ENCODE measurements at regions not wholly inside any gene's neighbourhood (a gene's known extent, or its start where the extent isn't known, plus 50 kb on each side); places are given as distances from the start of the nearest gene placed in this dataset.

DNA sequence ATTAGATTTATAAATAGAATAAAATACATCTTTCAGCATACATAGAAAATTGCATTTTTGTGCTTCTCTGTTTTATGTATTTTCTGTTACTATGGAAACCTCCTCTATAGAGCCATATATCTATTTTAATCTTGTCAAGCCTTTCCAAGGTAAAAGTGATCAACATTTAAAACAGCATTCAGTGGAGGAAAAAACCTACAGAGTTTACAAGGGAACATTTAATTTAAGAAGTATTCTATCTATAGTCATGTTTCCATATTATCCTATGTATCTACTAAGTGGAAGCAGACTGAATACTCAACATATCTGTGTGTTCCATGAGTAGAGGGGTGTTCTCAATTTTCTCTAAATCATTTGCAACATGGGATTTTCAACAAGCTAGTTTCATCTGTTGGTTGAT is 791.4 kb downstream of the CDH18 start:
- no peak for DNase-seq
- no peaks in the 10 kb centered on the region for H3K9me3 Mint-ChIP-seq
- no peaks in the 10 kb centered on the region for H3K79me2 ChIP-seq (ENCODE audit: insufficient read depth, low read length)
- H3K27ac ChIP-seq (ENCODE audit: insufficient read length, low read depth, low read length), result no peak overlapping the region
- H3K36me3 Mint-ChIP-seq (ENCODE audit: insufficient read depth in 1 of 3, low read depth in 3 of 3), result no peaks in the 10 kb centered on the region
- no peaks in the 10 kb centered on the region for H3K27me3 ChIP-seq (ENCODE audit: insufficient read depth, low read length)
- H3K23ac ChIP-seq (ENCODE audit: insufficient read length, low read depth, low read length), result no peak overlapping the region
- H3K9ac ChIP-seq (ENCODE audit: extremely low read depth, insufficient read length, low read length), result no peak overlapping the region
- H2BK120ac ChIP-seq (ENCODE audit: low read depth, low read length, poor library complexity, severe bottlenecking), result no peak overlapping the region
- no peaks in the 10 kb centered on the region for H3K27me3 Mint-ChIP-seq (ENCODE audit: low read depth)
- no peak overlapping the region for H3K18ac ChIP-seq (ENCODE audit: insufficient read length, low read depth, low read length)
- H2BK20ac ChIP-seq (ENCODE audit: low read depth, low read length, poor library complexity, severe bottlenecking), result no peak overlapping the region
- H2AFZ ChIP-seq (ENCODE audit: low read length), result no peak overlapping the region
- no peak overlapping the region for H2AK5ac ChIP-seq (ENCODE audit: insufficient read length, low read length)
- H3K27ac Mint-ChIP-seq, result no peak overlapping the region
- H4K8ac ChIP-seq (replicated peaks; ENCODE audit: insufficient read length, low read depth, low read length), result no peak overlapping the region
- no peak overlapping the region for H2BK5ac ChIP-seq (ENCODE audit: insufficient read length, low read length)
- H2BK12ac ChIP-seq (ENCODE audit: insufficient read length, low read depth, low read length), result no peak overlapping the region
- H4K91ac ChIP-seq (ENCODE audit: insufficient read length, low read depth, low read length), result no peak overlapping the region
- H3K4me1 ChIP-seq (ENCODE audit: insufficient read depth, low read length), result no peaks in the 10 kb centered on the region
- no peaks in the 10 kb centered on the region for H3K9me3 ChIP-seq (ENCODE audit: control insufficient read depth, low read depth, low read length)
- no peak overlapping the region for H3K4ac ChIP-seq (ENCODE audit: low read depth, low read length)
- H3K14ac ChIP-seq (ENCODE audit: insufficient read depth, low read length), result no peak overlapping the region
- H3K4me3 Mint-ChIP-seq, result no peak overlapping the region
- H3K23me2 ChIP-seq (ENCODE audit: insufficient read length, low read depth, low read length, poor library complexity, severe bottlenecking), result no peaks in the 10 kb centered on the region
- no peak overlapping the region for H3K56ac ChIP-seq (ENCODE audit: insufficient read length, low read depth, low read length)
- H2BK15ac ChIP-seq (ENCODE audit: low read depth, low read length), result no peak overlapping the region
- H3K79me1 ChIP-seq (ENCODE audit: insufficient read depth, low read depth, low read length, poor library complexity, severe bottlenecking), result no peaks in the 10 kb centered on the region
- H4K5ac ChIP-seq (ENCODE audit: insufficient read length, low read depth, low read length), result no peak overlapping the region
- no peak overlapping the region for H3K4me2 ChIP-seq (ENCODE audit: insufficient read depth, insufficient read length, low read length)
- no peak overlapping the region for H3T11ph ChIP-seq (ENCODE audit: low read length)
- no peaks in the 10 kb centered on the region for H3K4me1 Mint-ChIP-seq
- TF ChIP-seq CTCF (conservative IDR thresholded peaks at IDR 0.05), result no peak
- no peaks in the 10 kb centered on the region for H4K20me1 ChIP-seq (ENCODE audit: control insufficient read depth, insufficient read depth, insufficient read length)

Measured in H9 (cell line).